NB4 (cell line): ENCODE measurements at regions not wholly inside any gene's neighbourhood (a gene's known extent, or its start where the extent isn't known, plus 50 kb on each side); places are given as distances from the start of the nearest gene placed in this dataset.

ENCODE experiments used
- DNase-seq: peaks from one replicate; pipeline ENCODE4 v3.0.0; 2010; ENCODE audit warnings: low read depth
- H3K4me3 ChIP-seq: one replicate; pipeline ENCODE4 v1.5.1; 2011; ENCODE audit warnings: mild to moderate bottlenecking, low read depth, low read length, moderate library complexity
- CTCF ChIP-seq: IDR thresholded peaks from one replicate; pipeline ENCODE4 v1.5.1; 2012; ENCODE audit warnings: low read depth, low read length
- MAX ChIP-seq: IDR thresholded peaks from 2 replicates; pipeline ENCODE4 v1.6.1; 2011; ENCODE audit warnings: low read depth, low read length
- MYC ChIP-seq: IDR thresholded peaks from 2 replicates; pipeline ENCODE4 v1.6.1; 2011; ENCODE audit warnings: low read depth, low read length
- POLR2A ChIP-seq: IDR thresholded peaks from 2 replicates; pipeline ENCODE4 v1.6.1; 2011; ENCODE audit warnings: mild to moderate bottlenecking; ENCODE audit not compliant: insufficient read length; ENCODE audit errors: extremely low read depth

- TF ChIP-seq MYC (no peak), MAX (no peak), CTCF (no peak), POLR2A (no peak)
- no peak for DNase-seq
- no peak overlapping the region for H3K4me3 ChIP-seq
Measured at GRCh38 chr7:155138204-155138603, 68.1 kb downstream of the HTR5A start.

GRCh38 chr7:155141562-155141961 lies 71.4 kb downstream of the HTR5A start:
- TF ChIP-seq MAX = no peak
- no peak for TF ChIP-seq CTCF
- no peak for TF ChIP-seq POLR2A
- no peak for TF ChIP-seq MYC
- DNase-seq = no peak
- H3K4me3 ChIP-seq = no peak overlapping the region

- H3K4me3 ChIP-seq = no peak overlapping the region
- TF ChIP-seq CTCF = no peak
- no peak for TF ChIP-seq POLR2A
- no peak for TF ChIP-seq MAX
- TF ChIP-seq MYC = no peak
- DNase-seq = no peak
Measured at GRCh38 chr7:155143381-155143780, 73.3 kb downstream of the HTR5A start.

GRCh38 chr7:155144371-155144770 lies 74.2 kb downstream of the HTR5A start:
- H3K4me3 ChIP-seq = no peak overlapping the region
- DNase-seq = no peak
- no peak for TF ChIP-seq MAX

GRCh38 chr7:155145477-155146255 lies 75.5 kb downstream of the HTR5A start:
- no peak for DNase-seq
- no peak overlapping the region for H3K4me3 ChIP-seq
- no peak for TF ChIP-seq POLR2A
- no peak for TF ChIP-seq MAX
- no peak for TF ChIP-seq MYC
- no peak for TF ChIP-seq CTCF

GRCh38 chr7:155147172-155147571 lies 77.0 kb downstream of the HTR5A start:
- no peak for TF ChIP-seq POLR2A
- no peak for TF ChIP-seq CTCF
- no peak for TF ChIP-seq MAX
- no peak for TF ChIP-seq MYC

More at GRCh38 chr7:155147172-155147571, 77.0 kb downstream of the HTR5A start:
- DNase-seq = no peak
- H3K4me3 ChIP-seq = no peak overlapping the region
